HL-60 (cell line): ENCODE measurements at regions not wholly inside any gene's neighbourhood (a gene's known extent, or its start where the extent isn't known, plus 50 kb on each side); places are given as distances from the start of the nearest gene placed in this dataset.

Experiments used
- GABPA ChIP-seq: IDR thresholded peaks from 2 replicates; pipeline ENCODE4 v1.6.1; 2012; ENCODE audit warnings: low read depth
- REST ChIP-seq: IDR thresholded peaks from 2 replicates; pipeline ENCODE4 v1.6.1; 2012; ENCODE audit warnings: low read depth; ENCODE audit not compliant: insufficient replicate concordance
- TF ChIP-seq, protein P1 (sequence below): IDR thresholded peaks from one replicate; pipeline ENCODE4 v1.5.1; 2011; ENCODE audit warnings: low read length, control low read depth, inconsistent platforms; ENCODE audit not compliant: insufficient read depth

DNA sequence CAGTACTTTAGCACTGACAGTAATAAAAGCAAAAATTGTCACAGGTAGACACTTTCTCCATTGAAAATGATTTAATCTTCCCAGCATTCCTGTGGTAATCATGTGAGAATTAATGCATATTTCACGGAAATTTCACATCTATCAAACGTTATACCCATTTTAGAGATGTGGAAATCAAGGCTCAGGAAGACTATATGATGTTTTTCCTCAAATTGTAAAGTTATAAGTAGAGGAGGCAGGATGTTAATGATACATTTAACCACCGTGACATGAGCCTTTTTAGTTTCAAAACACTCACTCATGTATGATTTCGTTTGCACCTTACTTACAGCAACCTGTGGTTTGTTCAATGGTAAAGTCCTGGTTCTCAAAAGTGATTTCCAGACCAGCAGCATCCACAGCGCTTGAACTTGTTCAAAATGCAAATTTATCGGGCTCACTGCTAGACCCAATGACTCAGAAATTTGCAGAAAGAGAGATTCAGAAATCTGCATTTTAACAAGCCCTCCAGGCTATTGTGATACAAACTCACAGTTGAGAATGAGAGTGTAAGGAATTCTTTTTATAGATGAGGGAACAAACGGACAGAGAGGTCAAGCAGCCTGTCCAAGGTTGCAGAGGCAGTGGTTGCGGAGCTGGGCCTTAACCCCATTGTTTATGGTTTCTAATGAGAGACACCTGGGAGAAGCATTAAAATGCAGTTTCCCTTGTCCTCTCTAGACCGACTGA lies 654.8 kb upstream of the TBX3 start:
- TF ChIP-seq, protein P1, sequence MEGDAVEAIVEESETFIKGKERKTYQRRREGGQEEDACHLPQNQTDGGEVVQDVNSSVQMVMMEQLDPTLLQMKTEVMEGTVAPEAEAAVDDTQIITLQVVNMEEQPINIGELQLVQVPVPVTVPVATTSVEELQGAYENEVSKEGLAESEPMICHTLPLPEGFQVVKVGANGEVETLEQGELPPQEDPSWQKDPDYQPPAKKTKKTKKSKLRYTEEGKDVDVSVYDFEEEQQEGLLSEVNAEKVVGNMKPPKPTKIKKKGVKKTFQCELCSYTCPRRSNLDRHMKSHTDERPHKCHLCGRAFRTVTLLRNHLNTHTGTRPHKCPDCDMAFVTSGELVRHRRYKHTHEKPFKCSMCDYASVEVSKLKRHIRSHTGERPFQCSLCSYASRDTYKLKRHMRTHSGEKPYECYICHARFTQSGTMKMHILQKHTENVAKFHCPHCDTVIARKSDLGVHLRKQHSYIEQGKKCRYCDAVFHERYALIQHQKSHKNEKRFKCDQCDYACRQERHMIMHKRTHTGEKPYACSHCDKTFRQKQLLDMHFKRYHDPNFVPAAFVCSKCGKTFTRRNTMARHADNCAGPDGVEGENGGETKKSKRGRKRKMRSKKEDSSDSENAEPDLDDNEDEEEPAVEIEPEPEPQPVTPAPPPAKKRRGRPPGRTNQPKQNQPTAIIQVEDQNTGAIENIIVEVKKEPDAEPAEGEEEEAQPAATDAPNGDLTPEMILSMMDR: no peak
- TF ChIP-seq GABPA (no peak), REST (no peak)
